ENCODE measurements at regions not wholly inside any gene's neighbourhood (a gene's known extent, or its start where the extent isn't known, plus 50 kb on each side); places are given as distances from the start of the nearest gene placed in this dataset.

DNA sequence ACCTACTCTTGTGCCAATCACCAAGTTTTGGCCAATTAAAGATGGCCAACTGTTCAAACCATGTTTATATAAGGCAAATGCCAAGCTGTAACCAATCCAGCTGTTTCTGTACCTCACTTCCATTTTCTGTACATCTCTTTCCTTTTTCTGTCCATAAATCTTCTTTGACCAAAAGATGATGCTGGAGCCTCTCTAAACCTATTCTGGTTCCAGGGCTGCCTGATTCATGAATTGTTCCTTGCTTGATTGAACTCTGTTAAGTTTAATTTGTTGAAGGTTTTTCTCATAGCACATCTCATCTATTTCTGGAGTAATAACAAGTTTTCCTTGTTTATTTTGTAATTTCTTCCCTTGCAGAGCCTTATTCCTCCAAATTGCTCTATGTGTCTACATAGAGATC is 115.3 kb upstream of the SMAD3 start:
- DNase-seq: no peak

DNA sequence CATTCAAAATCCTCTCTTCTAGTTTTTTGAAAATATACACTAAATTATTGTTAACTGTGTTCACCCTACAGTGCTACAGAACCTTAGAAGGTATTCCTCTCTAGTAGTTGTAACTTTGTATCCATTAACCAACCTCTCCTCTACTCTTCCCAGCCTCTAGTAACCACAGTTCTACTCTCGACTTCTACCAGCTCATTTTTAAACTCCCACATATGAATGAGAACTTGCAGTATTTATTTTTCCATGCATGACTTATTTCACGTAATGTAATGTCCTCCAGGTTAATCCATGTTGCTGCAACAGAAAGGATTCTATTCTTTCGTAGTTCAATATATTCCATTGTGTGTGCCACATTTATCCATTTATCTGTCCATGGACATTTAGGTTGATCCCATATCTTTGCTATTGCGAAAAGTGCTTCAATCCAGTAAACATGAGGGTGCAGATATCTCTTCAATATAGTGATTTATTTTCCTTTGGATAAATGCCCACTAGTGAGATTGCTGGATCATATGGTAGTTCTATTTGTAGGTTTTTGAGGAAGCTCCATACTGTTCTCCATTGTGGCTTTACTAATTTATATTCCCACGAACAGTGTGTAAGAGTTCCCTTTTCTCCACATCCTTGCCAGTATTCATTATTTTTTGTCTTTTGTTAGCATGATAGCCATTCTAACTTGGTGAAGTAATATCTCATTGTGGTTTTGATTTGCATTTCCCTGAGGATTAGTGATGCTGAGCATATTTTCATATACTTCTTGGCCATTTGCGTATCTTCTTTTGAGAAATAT is 113.7 kb upstream of the SMAD3 start:
- DNase-seq: peak; percentile 73

DNA sequence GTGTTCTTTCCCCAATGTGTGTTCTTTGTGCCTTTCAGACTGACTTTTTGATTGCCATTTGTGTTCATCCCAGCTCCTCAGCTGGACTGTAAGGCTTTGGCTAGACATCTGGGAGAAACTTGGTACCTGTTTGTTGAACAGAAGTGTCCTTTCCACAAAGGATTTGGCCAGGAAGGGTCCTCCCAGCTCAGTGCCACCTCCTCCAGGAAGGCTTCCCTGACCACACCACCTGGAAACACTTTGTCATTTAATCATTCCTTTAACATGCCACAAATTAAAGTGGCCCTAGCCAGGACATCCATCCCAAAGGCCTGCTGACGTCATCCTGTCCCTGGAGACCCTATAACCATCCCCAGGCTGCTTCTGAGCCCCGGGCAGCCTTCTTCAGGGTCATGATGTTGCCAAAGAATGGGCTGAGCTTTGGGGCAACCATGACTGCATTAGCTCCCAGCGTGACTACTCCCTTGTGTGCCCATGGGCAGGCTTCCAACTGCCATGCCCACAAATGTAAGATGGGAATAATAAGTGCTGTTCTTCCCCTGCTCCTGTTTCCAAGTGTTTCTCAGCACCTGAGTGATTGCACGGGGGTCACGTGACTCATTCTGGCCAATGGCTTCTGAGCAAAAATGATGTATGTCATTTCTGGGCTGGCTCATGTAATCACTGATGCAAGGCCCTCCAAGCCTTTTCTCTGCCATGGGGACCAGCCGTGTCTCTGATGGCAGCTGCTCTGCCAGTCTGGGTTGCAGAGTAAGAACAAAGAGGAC is 112.5 kb upstream of the SMAD3 start:
- DNase-seq: no peak

DNA sequence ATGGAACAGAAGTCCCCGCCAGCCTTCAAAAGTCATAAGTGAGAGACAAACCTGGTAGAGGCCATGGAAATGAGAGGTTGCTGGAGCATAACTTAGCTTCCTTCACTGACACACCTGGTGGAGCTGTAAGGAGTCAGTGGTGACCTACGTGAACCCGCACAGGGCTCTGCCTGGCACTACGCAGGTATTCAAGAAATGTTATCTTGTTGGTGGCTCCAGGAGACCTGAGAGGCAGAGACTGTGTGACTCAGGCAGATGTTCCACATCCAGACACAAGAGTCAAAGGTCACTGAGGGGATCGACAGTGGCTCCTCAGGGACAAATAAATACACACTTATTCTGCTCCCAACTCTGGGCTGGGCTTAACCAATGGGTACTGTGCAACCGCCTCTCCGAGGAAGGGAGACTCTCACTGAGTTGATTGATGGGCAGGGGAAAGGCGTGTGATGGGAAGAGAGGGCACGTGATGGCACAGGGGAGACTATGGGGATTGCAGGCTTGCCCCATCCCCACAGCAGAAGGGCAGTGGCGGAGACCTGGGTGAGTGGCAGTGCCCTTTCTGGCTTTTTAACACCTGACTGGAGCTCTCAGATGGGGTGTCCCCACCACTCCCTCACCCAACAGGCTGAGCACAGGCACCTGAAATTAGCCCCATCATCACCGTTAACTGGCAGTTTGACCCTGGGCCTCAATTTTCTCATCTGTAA is 111.7 kb upstream of the SMAD3 start:
- DNase-seq: no peak

DNA sequence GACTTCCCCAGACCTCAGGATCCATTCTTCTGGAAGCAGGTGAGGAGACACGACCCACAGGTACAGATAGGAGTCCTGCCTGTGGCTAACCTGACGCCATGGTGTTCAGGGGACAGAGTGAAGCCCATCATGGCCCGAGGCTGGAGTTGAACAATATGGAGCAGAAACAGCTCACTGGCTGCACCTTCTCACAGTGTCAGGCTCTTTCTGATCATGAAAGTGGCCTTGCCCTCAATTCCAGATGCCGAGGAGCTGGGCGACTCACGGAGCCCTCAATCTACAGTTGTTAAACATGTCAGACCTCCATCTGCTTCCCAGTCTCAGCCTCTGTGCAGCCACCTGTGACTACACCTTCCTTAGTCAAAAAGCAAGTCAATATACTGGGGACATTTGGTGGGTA is 110.8 kb upstream of the SMAD3 start:
- no peak for DNase-seq

DNA sequence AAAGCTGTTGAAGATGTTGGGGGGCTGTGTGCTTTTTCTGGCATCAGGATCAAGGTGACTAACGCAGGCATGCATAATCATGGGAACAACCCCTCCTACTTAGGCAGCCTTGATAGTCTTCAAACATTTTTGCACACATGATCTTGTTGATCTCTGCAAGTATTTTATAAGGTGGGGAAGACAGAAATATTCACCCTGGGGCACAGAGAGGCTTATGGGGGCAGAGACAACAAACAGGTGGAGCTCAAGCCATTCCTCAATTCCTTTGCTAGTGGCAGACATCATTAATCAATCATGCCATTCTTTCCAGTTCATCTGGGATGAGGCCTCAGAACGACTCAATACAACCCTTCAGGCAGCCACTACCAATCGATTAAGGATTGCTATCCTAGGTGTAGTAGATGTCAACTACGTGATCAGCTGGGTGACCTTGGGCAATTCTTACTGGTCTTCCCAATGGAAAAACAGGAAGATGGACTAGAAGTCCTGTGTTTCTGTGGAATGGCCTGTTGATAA is 110.3 kb upstream of the SMAD3 start:
- no peak for DNase-seq

DNA sequence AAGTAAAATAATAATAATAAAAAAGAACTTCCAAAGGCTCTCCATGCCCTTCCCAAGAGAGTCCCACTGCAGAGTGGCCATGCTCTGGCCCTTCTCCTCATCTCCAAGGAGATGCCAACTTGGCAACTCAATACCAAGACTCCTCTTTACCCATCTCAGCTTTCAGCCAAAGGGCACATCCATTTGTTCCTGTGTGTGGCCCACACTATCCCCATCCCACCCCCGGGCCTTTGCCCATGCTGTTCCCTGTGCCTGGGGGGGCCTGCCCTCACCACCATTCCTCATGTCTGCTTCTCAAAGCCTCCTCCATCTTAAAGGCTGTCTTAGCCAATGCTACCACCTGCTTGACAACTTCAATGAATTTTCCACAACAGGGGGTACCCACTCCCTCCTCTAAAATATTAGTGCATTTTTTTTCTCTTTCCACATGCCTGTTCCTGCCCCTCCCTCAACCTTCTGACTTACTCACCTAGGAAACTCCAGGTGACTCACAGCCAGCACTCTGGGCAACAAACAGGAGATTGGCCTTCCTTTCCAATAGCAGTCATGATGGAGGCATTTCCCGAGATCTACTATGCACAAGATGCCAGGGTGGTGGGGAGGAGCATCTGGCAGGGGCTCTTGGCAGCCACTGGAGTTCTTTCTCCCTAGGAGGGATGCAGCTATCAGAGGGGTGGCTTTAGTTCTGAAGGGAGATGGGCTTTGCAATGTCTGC is 109.4 kb upstream of the SMAD3 start:
- peak; percentile 60 for DNase-seq

DNA sequence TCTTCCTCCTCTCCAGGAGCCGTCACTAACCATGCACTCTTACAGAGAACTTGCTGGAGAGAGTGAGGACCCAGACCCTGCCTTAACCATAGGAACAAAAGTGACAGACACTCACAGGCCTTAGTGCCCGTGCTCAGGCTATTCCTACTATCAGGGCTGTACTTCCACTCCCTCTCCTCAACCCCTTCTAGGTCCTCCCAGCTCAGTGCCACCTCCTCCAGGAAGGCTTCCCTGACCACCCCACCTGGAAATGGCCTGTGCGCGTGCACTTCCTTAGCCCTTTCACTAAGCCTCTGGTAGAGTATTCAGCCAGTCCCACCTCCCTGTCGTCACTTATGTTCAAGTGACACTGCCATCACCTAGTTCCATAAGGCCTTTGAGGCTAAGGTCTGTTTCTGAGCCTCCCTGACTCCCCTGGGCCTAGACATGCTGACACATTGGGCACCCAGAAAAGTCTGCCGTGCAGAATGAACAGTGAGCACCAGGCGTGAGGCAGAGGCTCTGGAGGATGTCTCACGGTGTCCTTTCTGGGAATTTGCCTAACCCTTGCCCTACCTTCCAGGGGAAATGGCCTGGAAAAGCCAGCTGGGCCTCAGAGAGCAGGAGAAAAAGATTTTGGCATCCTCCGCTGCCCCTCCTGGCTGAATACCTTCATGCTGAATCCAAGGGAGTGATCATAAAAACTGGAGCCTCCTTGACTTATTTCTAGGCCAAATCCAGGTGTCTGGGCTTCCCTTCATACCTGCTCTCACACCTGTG is 108.6 kb upstream of the SMAD3 start:
- DNase-seq: no peak

DNA sequence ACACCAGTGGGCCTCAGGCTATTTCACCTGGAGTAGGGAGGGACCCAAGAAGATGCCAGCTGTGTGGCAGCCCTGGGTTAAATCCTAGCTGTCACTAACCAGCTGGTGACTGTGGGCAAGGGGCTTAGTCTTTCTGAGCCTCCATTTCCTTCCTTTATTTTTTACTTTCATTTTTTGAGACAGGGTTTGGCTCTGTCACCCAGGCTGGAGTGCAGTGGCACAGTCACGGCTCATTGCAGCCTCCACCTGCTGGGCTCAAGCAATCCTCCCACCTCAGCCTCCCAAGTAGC is 108.0 kb upstream of the SMAD3 start:
- DNase-seq: no peak

DNA sequence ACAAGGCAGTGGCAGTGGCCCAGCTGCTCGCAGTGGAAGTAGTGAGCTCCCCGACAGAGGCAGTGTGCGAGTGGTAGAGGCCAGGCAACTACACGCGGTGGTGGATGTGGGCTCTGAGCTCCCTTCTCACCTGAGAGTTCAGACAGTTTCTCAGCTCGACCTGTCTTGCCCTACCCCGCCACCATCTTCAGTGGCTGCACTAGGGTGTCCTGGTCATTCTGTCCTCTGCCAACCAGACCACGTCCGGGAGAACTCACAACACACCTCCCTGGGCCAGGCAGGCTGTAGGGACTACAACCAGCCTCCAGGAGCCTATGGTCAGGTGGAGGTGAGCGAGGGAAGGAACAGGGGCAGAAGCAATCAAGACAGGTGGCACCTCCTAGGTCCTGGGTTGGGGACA is 106.3 kb upstream of the SMAD3 start:
- no peak for DNase-seq

DNA sequence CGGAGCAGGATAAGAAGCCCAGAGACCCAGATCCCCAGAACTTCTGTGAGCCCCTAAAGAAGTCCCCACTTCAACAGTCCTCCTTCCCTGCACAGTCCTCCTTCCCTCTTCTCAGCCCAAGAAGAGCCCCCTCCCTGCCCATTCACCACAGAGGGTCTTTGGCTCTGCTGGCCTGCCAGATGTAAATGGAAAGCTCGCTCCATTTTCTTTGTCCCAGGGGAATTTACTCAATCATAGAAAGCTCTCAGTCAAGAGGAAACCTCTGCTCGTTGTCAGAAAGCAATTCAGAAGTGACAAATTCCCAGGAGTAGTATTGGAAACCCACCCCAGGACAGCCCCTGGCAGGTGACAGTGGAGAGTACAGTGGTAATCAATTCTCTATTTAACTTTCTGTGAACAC is 105.5 kb upstream of the SMAD3 start:
- no peak for DNase-seq

DNA sequence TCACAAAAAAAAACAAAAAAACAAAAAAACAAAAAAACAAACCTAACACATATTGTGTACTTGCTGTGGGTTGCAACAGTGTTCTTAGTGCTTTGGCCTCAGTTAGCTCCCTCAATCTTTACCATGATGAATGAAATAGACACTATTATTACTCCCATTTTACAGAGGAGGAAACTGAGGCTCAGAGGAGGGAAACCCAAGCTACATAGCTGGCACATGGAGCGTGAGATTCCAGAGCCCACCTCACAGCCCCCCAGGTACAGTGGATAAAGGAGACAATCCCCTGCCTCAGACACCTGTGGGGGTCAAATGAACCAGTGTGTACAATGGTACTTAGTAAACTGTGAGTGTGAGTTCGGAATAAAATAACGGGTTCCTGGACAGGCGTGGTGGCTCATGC is 104.9 kb upstream of the SMAD3 start:
- no peak for DNase-seq

DNA sequence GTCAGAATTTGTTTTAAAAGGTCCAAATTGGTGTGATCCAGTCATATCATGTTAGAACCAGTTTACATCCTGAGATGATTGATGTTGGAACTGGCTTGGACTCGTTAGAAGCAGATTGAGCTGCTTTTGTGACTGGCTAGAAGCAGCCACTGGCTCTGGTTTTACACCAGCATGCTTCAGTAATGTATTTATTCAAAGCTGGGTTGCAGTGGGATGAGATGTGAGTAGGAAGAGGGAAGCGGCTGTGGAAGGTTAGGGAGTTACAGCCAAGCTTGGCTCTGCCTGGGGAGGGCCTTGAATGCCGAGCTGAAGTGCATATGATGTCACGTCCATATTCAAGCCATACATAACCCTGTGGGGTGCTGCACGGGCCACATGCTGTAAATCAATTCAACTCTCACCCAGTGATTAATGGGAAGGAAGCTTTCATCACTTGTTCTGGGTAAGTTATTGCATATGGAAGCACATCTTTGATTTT is 104.0 kb upstream of the SMAD3 start:
- DNase-seq: peak; percentile 76

DNA sequence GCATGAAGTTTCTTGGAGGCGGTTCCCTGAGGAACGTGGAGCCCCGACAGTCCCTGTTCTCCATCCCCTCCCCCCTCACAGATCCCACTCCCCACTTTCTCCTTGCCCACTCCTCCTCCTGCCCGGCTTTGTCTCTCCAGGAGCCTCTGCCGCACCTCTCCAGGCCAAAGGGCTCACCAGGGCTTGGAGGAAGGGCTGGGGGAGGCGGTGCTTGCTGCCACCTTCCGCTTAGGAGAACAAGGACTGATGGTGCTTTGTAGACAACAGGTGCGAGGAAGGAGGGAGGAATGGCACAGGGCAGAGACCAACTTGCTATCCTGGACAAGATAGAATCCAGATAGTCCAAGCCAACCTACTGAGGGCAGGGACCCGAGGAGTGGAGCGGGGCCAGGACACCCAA is 103.5 kb upstream of the SMAD3 start:
- DNase-seq: no peak

DNA sequence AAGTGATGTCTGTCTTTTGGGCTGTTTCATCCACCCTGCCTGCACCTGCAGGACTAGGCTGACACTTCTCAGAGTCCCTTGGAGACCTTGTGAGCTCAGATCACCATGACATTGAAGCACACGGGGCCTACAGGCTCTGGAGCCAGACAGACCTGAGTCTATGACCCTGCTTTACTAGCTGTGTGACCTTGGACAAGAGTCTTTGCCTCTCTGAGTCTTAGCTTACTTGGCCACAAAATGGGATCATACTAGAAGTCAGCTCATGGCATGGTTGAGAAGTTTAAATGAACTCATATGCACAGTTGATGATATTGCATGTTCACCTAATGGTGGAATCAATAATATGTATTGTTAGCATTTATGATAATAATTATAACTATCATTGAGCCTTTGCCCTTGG is 102.9 kb upstream of the SMAD3 start:
- DNase-seq: no peak

DNA sequence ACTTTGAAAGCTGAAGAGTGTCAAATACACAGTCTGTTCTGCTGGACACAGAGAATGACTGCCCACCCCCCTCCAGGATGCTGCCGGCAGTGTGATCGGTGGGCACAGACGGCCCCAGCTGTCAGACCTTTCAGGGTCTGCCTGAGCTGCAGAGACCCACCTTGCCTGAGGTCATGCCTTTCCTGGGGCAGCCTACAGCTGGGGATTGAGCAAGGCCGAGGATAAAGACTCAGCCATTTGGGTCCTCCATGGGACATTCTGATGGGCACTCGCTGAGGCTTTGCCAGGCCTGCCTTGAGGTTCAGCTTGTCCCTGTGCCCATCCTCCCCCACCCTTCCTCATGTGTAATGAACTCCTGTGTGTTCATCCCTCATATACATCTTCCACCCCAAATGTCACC is 102.3 kb upstream of the SMAD3 start:
- DNase-seq: no peak

DNA sequence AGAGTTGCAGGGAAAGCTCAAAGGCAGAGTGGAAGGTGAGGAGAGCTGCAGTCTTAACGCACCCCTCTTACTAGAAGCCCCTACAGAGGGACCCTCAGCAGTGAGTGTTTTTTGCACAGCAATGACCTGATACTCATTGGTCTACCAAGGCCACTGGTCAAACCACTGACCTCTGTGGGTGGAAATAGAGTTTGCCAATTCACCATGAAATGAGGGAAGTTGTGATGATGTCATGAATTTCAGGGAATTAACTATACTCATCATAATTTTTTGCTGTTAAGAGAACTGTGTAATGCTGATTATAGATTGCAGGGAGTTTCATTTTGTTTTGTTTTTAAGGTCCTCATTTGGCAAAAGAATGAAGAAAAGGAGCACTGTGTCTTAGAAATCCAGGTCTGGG is 101.7 kb upstream of the SMAD3 start:
- no peak for DNase-seq

DNA sequence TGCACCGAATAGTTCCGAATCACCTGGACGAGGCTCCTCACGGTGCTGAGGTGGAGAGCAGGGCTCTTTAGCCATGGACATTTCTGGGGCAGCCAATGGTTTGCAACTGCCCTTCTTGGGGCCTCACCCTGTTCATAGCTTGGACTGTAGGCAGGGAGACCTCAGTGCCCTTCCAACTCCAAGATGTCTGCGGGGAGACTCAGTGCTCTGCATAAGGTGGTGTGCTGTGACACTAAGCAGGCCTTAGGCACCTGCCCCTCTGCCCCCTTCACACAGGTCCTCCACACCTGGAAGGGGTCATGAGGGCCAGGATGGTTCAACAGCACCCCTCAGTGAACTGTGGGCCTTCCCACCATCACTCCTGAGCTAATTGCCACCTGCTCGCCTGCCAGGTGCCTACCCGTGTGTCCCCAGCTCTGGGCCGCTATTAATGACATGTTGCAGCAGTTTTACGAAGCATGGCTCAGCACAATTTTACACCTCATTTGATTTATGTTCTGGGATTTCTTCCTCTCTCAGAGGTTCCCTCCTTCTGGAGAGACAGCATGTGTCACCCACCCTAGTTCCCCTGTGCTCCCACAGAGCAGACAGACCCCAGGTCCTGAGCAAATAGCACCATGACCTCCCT is 101.2 kb upstream of the SMAD3 start:
- no peak for DNase-seq

DNA sequence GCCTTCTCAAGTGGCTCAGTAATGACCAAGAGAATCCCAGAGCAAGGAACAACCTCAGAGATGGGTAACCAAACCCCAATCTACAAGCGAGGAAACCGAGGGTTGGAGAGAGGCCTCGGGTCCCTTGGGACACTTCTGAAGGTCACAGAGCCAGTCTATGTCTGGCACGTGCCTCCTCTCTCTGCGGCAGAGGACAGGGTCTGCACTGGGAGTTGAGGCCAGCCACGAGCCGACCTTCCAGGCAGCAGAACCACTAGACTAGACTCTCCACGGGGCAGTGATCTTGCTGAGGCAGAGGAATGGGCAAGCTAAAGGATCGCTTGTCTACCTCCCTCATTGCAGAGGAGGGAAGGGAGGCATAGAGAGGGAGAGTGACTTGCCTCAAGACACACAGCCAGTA is 100.6 kb upstream of the SMAD3 start:
- DNase-seq: no peak

DNA sequence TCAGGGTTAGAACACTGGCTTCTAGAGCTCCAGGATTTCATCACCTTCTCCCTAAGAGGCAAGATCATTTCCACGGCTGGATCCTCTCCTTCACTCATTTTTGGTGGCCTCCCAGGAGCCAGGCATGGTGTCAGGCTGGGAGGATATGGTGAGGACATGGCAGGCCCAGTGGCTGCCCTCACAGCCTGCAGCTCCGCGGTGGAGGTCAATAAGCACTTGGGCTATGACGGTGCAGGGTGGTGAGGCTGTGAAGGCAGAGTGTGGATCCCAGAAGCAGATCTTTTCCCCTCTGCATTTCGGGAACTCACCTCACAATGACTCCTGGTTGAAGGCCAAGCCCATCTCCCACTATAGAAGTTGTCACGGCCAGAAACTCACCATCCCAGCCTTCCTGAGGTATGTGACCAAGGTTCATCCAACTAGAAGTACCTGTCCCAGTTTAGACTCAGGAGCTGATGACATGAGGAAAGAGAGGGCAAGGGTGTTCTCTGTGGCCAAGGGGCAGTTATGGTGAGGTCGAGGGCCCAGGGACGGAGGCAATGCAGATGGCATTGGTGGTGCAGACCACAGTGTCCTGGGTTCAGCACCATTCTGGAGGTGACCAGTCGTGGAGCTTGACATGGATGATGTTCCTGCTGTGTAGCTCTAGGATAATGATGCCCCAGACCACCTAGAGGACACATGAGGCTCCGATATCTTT is 100.1 kb upstream of the SMAD3 start:
- DNase-seq: no peak

DNA sequence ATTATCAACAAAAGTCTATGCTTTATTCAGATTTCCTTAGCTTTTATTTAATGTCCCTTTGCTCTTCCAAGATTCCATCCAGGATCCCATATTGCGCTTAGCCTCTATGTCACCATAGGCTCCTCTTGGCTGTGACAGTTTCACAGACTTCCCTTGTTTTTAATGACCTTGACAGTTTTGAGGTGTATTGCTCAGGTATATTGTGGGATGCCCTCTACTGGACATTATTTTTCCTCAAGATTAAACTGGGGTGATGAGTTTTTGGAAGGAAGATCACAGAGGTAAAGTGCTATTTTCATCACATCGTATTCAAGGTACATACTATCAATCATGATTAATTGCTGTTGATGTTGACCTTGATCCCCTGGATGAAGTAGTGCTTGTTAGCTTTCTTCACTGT is 99.1 kb upstream of the SMAD3 start:
- DNase-seq: no peak
